ENCODE measurements at regions not wholly inside any gene's neighbourhood (a gene's known extent, or its start where the extent isn't known, plus 50 kb on each side); places are given as distances from the start of the nearest gene placed in this dataset.

DNA sequence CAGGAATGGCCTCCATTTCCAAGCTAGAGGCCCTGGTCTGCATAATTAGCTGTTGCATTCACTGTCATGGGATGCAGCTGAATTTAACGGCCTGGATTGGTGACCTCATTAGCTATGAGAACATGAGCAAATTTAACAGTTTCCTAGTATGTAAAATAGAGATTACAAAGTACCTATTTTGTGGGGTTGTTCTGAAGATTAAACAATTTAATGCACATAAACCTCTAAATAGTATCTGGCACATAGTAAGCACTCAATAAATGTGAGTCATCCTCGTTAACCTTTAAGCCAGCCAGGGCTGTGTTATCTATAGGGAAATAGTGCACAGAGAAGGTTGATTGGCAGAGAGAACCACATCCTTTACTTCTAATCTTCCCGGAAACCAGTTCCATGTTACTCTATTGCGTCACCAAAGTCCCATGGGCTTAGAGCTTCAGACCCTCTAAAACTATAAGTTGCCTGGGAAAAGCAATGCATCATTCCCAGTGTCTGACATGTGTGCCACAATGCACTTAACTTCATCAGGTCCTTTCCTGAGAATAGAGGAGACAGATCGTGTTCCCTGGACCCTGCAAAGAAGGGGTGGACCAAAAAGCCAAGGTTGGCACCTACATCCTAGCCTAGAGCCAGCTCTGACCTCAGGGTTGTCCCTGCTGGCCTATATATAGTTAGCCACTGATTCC lies 196.5 kb downstream of the LNPK start:
- no peak for TF ChIP-seq HNF4A (conservative IDR thresholded peaks at IDR 0.05)
- TF ChIP-seq, protein P1, sequence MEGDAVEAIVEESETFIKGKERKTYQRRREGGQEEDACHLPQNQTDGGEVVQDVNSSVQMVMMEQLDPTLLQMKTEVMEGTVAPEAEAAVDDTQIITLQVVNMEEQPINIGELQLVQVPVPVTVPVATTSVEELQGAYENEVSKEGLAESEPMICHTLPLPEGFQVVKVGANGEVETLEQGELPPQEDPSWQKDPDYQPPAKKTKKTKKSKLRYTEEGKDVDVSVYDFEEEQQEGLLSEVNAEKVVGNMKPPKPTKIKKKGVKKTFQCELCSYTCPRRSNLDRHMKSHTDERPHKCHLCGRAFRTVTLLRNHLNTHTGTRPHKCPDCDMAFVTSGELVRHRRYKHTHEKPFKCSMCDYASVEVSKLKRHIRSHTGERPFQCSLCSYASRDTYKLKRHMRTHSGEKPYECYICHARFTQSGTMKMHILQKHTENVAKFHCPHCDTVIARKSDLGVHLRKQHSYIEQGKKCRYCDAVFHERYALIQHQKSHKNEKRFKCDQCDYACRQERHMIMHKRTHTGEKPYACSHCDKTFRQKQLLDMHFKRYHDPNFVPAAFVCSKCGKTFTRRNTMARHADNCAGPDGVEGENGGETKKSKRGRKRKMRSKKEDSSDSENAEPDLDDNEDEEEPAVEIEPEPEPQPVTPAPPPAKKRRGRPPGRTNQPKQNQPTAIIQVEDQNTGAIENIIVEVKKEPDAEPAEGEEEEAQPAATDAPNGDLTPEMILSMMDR (IDR thresholded peaks at IDR 0.05; ENCODE audit: low read depth, low read length, missing input control), result no peak
- TF ChIP-seq, protein P2, sequence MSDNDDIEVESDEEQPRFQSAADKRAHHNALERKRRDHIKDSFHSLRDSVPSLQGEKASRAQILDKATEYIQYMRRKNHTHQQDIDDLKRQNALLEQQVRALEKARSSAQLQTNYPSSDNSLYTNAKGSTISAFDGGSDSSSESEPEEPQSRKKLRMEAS (IDR thresholded peaks at IDR 0.05), result no peak
- TF ChIP-seq EGR1 (IDR thresholded peaks at IDR 0.05; ENCODE audit: low read depth in 2 of 2), result no peak
- TF ChIP-seq, protein P3, sequence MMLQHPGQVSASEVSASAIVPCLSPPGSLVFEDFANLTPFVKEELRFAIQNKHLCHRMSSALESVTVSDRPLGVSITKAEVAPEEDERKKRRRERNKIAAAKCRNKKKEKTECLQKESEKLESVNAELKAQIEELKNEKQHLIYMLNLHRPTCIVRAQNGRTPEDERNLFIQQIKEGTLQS (IDR thresholded peaks at IDR 0.05), result no peak
- no peak for TF ChIP-seq JUND (IDR thresholded peaks at IDR 0.05)
- TF ChIP-seq, protein P4, sequence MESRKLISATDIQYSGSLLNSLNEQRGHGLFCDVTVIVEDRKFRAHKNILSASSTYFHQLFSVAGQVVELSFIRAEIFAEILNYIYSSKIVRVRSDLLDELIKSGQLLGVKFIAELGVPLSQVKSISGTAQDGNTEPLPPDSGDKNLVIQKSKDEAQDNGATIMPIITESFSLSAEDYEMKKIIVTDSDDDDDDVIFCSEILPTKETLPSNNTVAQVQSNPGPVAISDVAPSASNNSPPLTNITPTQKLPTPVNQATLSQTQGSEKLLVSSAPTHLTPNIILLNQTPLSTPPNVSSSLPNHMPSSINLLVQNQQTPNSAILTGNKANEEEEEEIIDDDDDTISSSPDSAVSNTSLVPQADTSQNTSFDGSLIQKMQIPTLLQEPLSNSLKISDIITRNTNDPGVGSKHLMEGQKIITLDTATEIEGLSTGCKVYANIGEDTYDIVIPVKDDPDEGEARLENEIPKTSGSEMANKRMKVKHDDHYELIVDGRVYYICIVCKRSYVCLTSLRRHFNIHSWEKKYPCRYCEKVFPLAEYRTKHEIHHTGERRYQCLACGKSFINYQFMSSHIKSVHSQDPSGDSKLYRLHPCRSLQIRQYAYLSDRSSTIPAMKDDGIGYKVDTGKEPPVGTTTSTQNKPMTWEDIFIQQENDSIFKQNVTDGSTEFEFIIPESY (IDR thresholded peaks at IDR 0.05), result no peak
- TF ChIP-seq HNF4G (IDR thresholded peaks at IDR 0.05), result no peak
- TF ChIP-seq GABPA (IDR thresholded peaks at IDR 0.05 in 1 of 2, conservative IDR thresholded peaks at IDR 0.05 in 1 of 2), result no peak
- TF ChIP-seq, protein P5, sequence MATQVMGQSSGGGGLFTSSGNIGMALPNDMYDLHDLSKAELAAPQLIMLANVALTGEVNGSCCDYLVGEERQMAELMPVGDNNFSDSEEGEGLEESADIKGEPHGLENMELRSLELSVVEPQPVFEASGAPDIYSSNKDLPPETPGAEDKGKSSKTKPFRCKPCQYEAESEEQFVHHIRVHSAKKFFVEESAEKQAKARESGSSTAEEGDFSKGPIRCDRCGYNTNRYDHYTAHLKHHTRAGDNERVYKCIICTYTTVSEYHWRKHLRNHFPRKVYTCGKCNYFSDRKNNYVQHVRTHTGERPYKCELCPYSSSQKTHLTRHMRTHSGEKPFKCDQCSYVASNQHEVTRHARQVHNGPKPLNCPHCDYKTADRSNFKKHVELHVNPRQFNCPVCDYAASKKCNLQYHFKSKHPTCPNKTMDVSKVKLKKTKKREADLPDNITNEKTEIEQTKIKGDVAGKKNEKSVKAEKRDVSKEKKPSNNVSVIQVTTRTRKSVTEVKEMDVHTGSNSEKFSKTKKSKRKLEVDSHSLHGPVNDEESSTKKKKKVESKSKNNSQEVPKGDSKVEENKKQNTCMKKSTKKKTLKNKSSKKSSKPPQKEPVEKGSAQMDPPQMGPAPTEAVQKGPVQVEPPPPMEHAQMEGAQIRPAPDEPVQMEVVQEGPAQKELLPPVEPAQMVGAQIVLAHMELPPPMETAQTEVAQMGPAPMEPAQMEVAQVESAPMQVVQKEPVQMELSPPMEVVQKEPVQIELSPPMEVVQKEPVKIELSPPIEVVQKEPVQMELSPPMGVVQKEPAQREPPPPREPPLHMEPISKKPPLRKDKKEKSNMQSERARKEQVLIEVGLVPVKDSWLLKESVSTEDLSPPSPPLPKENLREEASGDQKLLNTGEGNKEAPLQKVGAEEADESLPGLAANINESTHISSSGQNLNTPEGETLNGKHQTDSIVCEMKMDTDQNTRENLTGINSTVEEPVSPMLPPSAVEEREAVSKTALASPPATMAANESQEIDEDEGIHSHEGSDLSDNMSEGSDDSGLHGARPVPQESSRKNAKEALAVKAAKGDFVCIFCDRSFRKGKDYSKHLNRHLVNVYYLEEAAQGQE (IDR thresholded peaks at IDR 0.05), result no peak
- TF ChIP-seq YY1 (IDR thresholded peaks at IDR 0.05), result no peak
- no peak for TF ChIP-seq FOXA2 (IDR thresholded peaks at IDR 0.05)
- TF ChIP-seq SP1 (IDR thresholded peaks at IDR 0.05), result no peak
- no peak for TF ChIP-seq RXRA (IDR thresholded peaks at IDR 0.05)
- no peak for TF ChIP-seq RAD21 (IDR thresholded peaks at IDR 0.05)
- no peak for TF ChIP-seq FOXA1 (IDR thresholded peaks at IDR 0.05)

More for the DNA sequence above, 196.5 kb downstream of the LNPK start:
- Histone ChIP-seq H3K27me3 (ENCODE audit: control insufficient read depth in 4 of 4, insufficient read depth in 4 of 4, low read length in 3 of 4) (peaks cover 0 to 5% (median under 1%) of the 10 kb centered on the region in 4 donors), H3K9ac (ENCODE audit: low read depth in 1 of 2, low read length in 2 of 2) (no peak overlapping the region), H3K4me3 (ENCODE audit: low read depth in 1 of 3, low read length in 3 of 3) (no peak overlapping the region), H3K36me3 (ENCODE audit: control insufficient read depth in 4 of 4, insufficient read depth in 3 of 4, low read depth in 1 of 4, low read length in 3 of 4) (no peaks in the 10 kb centered on the region), H3K9me3 (ENCODE audit: control insufficient read depth in 4 of 4, low read length in 3 of 4) (no peaks in the 10 kb centered on the region), H3K4me1 (ENCODE audit: control insufficient read depth in 4 of 4, insufficient read depth in 4 of 4, low read length in 3 of 4) (no peaks in the 10 kb centered on the region), H3K27ac (ENCODE audit: low read depth in 1 of 2, low read length in 2 of 2) (no peak overlapping the region)
- WGBS, result 74% methylated on average over 5 of the region's 5 CpGs
- DNase-seq (ENCODE audit: low spot score), result no peak
